Epithelial cell of esophagus (primary cell): ENCODE measurements at regions not wholly inside any gene's neighbourhood (a gene's known extent, or its start where the extent isn't known, plus 50 kb on each side); places are given as distances from the start of the nearest gene placed in this dataset.

Experiments used
- DNase-seq: peaks from one replicate; pipeline ENCODE4 v3.0.0; 2010; ENCODE audit warnings: low read depth
- H3K4me3 ChIP-seq: 2 replicates; pipeline ENCODE4 v1.5.1; 2011; ENCODE audit warnings: mild to moderate bottlenecking, low read length, control low read depth
- TF ChIP-seq, protein P1 (sequence below): IDR thresholded peaks from 2 replicates; pipeline ENCODE4 v1.5.1; 2011; ENCODE audit warnings: low read depth, mild to moderate bottlenecking, low read length, control low read depth, inconsistent platforms; ENCODE audit not compliant: insufficient read depth; ENCODE audit errors: missing control alignments

GRCh38 chr2:116109471-116109870 is 1667.0 kb downstream of the DPP10 start:
- no peak overlapping the region for H3K4me3 ChIP-seq
- DNase-seq: no peak
- TF ChIP-seq, protein P1, sequence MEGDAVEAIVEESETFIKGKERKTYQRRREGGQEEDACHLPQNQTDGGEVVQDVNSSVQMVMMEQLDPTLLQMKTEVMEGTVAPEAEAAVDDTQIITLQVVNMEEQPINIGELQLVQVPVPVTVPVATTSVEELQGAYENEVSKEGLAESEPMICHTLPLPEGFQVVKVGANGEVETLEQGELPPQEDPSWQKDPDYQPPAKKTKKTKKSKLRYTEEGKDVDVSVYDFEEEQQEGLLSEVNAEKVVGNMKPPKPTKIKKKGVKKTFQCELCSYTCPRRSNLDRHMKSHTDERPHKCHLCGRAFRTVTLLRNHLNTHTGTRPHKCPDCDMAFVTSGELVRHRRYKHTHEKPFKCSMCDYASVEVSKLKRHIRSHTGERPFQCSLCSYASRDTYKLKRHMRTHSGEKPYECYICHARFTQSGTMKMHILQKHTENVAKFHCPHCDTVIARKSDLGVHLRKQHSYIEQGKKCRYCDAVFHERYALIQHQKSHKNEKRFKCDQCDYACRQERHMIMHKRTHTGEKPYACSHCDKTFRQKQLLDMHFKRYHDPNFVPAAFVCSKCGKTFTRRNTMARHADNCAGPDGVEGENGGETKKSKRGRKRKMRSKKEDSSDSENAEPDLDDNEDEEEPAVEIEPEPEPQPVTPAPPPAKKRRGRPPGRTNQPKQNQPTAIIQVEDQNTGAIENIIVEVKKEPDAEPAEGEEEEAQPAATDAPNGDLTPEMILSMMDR: no peak

DNA sequence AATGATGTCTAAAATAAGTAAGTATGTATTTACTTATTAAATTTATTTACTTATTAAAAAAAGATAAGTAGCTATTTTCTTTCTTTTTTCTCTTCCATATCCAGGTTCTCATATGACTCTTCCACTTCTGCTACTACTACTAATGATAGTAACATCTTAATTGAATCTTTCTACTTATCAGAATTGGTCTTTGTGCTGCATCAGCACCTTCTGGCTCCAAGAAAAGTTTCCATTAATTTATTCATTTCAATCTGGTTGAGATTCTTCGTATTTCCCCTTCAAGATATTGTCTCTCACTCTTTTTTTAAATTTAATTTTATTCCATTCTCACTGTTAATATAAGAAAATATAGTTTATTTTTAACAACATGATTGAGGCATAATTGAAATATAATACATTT is 1675.4 kb downstream of the DPP10 start:
- TF ChIP-seq, protein P1: no peak
- H3K4me3 ChIP-seq: no peak overlapping the region
- DNase-seq: no peak

- H3K4me3 ChIP-seq: no peak overlapping the region
- TF ChIP-seq, protein P1: no peak
- DNase-seq: no peak
Measured at GRCh38 chr2:116132833-116133232, 1681.7 kb upstream of the DDX18 start.

DNA sequence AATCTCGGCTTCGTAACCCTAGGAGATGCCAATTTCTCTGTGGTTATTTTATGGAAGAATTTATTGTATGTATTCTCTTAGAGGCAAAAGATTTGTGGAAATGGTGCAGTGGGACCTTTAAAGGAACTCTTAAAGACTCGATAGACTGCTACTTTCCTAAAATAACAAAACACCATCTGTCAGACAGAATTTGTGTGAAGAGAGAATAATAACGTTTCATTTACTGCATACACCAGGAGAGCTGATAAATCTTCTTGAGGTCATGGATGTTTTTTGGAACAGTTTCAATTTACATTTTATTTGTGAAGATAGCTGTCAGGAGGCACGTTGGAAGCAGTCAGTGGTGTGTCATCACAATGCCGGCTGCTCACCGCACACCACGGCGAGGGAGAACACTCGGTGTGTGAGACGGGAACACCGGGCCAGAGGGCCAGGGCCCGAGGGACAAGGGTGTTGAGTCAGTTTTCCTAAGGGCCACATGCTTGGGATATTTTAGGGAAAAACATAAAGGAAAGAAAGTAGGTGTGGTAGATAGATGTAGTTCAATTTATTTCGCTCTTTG is 1681.0 kb upstream of the DDX18 start:
- TF ChIP-seq, protein P1: no peak
- no peak for DNase-seq
- H3K4me3 ChIP-seq: no peak overlapping the region

DNA sequence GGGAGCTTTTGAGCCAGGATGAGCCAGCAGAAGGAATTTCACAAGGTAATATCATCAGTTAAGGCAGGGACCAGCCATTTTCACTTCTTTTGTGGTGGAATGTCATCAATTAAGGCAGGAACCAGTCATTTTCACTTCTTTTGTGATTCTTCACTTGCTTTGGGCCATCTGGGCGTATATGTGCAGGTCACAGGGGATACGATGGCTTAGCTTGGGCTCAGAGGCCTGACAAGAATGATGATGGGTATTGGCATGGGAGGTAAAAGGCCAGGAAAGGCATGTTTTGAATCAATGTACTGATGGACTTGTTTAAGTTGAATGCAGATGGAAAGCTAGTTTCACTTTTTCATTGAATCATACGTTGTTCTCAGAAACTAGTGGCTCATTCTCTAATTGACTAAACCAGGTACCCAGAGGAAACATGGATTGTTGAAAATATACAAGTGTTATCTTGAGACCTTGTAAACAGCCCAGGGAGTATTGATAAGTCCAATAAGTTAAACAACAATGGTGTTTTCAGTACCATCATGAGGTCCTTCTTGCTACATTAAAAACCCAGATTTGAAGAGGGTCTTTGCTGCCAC is 1672.5 kb upstream of the DDX18 start:
- no peak overlapping the region for H3K4me3 ChIP-seq
- TF ChIP-seq, protein P1: no peak
- no peak for DNase-seq

DNA sequence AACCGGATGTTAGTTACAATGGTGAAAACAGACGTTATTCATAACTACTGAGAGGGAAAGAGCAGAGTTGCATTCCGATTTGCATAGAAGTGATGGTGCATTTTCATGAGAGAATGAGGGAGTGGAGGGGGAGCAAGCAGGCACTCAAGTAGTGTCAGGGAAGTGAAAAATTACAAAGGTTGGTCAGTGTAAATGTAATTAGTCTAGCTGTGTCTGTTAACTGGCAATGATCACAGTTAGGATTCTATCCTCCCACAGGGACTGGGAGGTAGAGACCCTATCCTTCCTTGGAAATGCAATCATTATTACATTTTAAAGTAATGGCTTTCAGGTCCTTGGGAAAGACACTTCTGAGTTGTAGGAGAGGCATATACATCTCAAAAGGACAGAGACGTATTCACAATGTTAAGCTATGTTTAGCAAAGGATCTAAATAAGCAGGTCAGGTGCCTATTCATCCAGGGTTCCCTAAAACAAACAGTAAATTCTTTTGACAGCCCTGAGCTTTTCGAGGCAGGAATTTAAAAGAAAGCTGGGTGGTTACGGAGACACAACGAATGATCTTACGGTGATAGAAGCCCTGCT is 1671.8 kb upstream of the DDX18 start:
- H3K4me3 ChIP-seq: no peak overlapping the region
- TF ChIP-seq, protein P1: no peak
- DNase-seq: no peak

DNA sequence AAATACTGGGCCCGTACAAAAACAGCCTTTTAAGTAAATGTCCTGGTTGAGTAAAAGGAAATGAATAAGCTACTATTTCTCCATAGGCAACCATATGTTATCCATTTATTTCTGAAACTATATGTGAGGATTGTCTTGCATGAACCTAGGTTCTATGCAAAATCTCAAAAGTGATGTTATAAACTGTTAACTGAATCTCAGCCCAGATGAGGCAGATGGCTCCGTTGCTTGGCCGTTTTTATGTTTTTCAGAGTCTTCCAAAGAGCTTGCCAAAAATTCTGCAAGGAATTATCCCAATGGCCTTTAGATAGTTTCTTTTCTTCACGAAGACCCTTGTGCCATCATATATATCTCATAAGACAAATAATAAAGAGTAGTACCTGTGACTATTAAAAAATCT is 1669.5 kb upstream of the DDX18 start:
- DNase-seq: no peak
- TF ChIP-seq, protein P1: no peak
- H3K4me3 ChIP-seq: no peak overlapping the region
